ENCODE measurements at regions not wholly inside any gene's neighbourhood (a gene's known extent, or its start where the extent isn't known, plus 50 kb on each side); places are given as distances from the start of the nearest gene placed in this dataset.

DNA sequence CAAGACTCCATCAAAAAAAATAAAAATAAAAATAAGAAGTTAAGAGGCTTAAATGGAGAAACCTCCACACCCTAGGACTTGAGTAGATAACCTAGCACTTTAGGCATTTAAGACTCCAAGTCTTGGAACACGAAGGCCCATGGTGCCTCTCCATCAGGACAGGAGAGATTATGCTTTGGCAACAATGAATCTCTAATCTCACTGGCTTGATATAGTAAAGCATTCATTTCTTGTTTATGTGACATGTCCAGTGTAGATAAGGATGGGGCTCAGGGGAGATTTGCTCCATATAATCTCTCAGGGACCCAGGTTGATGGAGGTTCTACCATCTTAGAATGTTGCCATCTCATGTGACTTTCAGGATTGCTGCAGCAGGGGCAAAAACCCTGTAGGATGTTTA is 117.7 kb upstream of the FUT8 start:
- TF ChIP-seq, protein P1, sequence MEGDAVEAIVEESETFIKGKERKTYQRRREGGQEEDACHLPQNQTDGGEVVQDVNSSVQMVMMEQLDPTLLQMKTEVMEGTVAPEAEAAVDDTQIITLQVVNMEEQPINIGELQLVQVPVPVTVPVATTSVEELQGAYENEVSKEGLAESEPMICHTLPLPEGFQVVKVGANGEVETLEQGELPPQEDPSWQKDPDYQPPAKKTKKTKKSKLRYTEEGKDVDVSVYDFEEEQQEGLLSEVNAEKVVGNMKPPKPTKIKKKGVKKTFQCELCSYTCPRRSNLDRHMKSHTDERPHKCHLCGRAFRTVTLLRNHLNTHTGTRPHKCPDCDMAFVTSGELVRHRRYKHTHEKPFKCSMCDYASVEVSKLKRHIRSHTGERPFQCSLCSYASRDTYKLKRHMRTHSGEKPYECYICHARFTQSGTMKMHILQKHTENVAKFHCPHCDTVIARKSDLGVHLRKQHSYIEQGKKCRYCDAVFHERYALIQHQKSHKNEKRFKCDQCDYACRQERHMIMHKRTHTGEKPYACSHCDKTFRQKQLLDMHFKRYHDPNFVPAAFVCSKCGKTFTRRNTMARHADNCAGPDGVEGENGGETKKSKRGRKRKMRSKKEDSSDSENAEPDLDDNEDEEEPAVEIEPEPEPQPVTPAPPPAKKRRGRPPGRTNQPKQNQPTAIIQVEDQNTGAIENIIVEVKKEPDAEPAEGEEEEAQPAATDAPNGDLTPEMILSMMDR (IDR thresholded peaks at IDR 0.05; ENCODE audit: insufficient read depth, low read depth, low read length, missing control alignments), result no peak

DNA sequence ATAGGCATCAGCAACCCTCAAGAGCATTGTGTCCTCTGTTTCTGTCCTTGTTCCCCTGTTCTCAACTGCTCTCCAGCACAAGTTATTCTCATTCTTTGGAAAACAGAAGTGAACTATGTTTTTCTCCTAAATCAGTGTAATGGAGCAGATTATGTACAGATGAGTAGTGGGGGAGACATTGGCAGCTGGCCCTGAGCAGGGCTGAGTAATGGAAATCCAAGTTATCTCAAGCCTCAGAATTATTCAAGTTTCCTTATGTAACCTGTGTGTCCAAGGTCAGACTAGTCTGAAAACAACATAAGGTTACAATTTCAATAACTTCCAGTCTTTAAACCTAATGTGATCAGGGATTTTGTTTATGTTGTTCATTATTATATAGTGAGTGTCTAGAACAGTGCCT is 116.1 kb upstream of the FUT8 start:
- no peak overlapping the region for H3K4me3 ChIP-seq (ENCODE audit: low read depth, low read length)
- DNase-seq (ENCODE audit: low read depth), result no peak
- TF ChIP-seq, protein P1 (IDR thresholded peaks at IDR 0.05; ENCODE audit: insufficient read depth, low read depth, low read length, missing control alignments), result no peak

More for the DNA sequence above, 117.7 kb upstream of the FUT8 start:
- H3K4me3 ChIP-seq (ENCODE audit: low read depth, low read length), result no peak overlapping the region
- no peak for DNase-seq (ENCODE audit: low read depth)

DNA sequence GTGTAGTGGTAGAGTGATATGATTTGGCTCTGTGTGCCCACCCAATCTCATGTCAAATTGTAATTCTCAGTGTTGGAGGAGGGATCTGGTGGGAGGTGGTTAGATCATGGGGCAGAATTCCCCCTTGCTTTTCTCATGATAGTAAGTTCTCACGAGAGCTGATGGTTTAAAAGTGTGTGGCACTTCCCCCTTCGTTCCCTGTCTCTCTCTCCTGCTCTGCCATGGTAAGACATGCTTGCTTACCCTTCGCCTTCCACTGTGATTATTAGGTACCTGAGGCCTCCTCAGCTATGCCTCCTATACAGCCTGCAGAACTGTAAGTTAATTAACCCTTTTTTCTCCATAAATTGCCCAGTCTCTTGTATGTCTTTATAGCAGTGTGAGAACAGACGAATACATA is 115.7 kb upstream of the FUT8 start:
- DNase-seq (ENCODE audit: low read depth), result no peak
- H3K4me3 ChIP-seq (ENCODE audit: low read depth, low read length), result no peak overlapping the region
- TF ChIP-seq, protein P1 (IDR thresholded peaks at IDR 0.05; ENCODE audit: insufficient read depth, low read depth, low read length, missing control alignments), result no peak

DNA sequence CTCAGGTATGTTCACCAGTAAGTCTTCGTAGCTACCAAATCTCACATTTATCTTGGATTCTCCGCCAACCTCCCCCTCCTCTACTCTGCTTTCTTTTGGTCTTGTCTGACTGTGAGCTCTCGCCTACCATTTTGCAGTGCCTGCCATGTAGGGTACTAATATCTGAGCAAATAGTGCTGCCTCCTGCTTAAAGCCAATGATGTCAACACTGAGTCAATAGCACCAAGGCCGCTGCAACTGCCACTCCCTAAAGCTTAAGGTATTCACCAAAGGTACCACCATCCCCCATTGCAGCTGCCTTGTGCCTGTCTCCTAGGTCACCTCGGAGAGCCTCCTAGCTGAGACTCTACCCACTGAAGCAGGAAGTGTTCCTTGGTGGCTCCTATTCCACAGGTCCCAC is 114.8 kb upstream of the FUT8 start:
- no peak for DNase-seq (ENCODE audit: low read depth)
- TF ChIP-seq, protein P1 (IDR thresholded peaks at IDR 0.05; ENCODE audit: insufficient read depth, low read depth, low read length, missing control alignments), result no peak
- H3K4me3 ChIP-seq (ENCODE audit: low read depth, low read length), result peak overlapping the region; percentile 12; the same call in 1 of the 2 replicates

DNA sequence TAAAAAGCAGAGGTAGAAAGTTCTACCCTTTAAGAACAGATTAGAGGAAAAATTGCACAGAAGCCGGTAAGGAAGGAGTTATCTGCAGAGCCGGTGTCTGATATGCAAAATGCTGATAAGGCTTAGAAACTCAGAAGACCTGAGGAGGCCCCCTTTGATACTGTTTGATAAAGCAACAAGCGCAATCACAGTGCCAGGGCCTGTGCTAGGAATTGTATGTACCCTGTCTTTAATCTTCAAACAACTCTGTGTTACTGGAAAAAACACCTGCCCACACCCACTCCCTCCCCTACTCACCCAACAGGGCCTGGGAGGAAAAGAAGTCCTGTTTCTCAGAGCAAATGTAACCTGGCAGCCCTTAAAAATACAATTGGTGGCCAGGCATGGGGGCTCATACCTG is 112.7 kb upstream of the FUT8 start:
- TF ChIP-seq, protein P1 (IDR thresholded peaks at IDR 0.05; ENCODE audit: insufficient read depth, low read depth, low read length, missing control alignments), result no peak
- no peak for DNase-seq (ENCODE audit: low read depth)
- peak overlapping the region; percentile 40 for H3K4me3 ChIP-seq (ENCODE audit: low read depth, low read length)

DNA sequence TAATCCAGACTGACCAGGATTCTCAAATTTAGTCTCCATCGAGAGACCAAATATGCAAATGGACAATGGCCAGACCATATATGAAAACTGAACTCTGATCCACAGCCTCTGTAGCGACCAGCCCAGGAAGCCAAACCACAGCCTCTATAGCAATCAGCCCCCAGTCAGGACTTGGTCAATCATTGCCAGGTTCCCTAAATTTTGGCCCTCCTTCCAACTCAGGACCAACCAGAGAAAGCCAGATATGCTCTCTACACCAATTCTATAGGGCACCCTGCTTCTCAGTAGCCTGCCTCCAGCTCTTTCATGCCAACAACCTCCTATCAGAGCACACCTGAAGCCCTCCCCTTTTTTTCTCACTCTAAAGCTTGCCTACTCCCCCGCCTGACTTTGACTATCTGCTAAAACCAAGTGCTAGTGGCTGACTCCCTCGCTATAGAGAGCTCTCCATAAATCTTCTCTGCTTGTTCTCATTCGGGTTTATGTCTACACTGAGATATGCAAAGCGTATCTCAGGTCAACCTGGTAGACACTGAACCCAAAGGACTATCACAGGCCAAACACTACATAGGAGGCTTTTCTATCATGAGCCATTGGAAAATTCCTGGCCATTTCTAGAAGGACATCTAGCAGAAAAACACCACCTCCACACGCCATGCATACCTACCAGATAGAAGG is 110.5 kb upstream of the FUT8 start:
- peak; percentile 92 for DNase-seq (ENCODE audit: low read depth)

More for the DNA sequence above, 110.5 kb upstream of the FUT8 start:
- H3K4me3 ChIP-seq (ENCODE audit: low read depth, low read length), result peak overlapping the region; percentile 61
- TF ChIP-seq, protein P1 (IDR thresholded peaks at IDR 0.05; ENCODE audit: insufficient read depth, low read depth, low read length, missing control alignments), result no peak
